ENCODE measurements at regions not wholly inside any gene's neighbourhood (a gene's known extent, or its start where the extent isn't known, plus 50 kb on each side); places are given as distances from the start of the nearest gene placed in this dataset.

DNA sequence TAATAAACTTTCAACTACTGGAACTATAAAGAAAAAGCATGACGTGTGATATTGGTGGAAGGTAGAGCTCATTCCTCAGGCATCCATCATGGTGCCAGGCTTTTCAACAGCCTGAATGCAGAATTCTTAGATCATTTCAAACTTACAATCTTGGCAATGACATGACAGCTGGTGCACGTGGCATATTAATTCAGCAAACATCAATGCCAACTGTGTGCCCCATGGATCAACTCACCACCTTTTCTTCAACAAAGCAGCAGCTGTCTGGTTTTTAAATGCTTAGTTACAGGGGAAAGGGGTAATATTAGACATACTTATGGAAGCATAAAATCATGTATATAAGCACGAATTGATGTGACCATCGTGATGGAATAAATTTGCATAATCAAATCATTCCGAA, 56.0 kb upstream of the OR13F1 start:
- TF ChIP-seq POLR2A (IDR thresholded peaks at IDR 0.05), result no peak
- TF ChIP-seq, protein P1, sequence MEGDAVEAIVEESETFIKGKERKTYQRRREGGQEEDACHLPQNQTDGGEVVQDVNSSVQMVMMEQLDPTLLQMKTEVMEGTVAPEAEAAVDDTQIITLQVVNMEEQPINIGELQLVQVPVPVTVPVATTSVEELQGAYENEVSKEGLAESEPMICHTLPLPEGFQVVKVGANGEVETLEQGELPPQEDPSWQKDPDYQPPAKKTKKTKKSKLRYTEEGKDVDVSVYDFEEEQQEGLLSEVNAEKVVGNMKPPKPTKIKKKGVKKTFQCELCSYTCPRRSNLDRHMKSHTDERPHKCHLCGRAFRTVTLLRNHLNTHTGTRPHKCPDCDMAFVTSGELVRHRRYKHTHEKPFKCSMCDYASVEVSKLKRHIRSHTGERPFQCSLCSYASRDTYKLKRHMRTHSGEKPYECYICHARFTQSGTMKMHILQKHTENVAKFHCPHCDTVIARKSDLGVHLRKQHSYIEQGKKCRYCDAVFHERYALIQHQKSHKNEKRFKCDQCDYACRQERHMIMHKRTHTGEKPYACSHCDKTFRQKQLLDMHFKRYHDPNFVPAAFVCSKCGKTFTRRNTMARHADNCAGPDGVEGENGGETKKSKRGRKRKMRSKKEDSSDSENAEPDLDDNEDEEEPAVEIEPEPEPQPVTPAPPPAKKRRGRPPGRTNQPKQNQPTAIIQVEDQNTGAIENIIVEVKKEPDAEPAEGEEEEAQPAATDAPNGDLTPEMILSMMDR (IDR thresholded peaks at IDR 0.05), result no peak

Measured in upper lobe of left lung (tissue), 4 donors.